ENCODE measurements at regions not wholly inside any gene's neighbourhood (a gene's known extent, or its start where the extent isn't known, plus 50 kb on each side); places are given as distances from the start of the nearest gene placed in this dataset.

GRCh38 chr2:204306667-204307066 is 238.6 kb upstream of the PARD3B start (continued):
- no peak for TF ChIP-seq ATF3 (IDR thresholded peaks at IDR 0.05)
- no peak for TF ChIP-seq RAD21 (IDR thresholded peaks at IDR 0.05; ENCODE audit: low read depth)
- TF ChIP-seq CBX3 (IDR thresholded peaks at IDR 0.05; ENCODE audit: low read depth), result no peak

GRCh38 chr2:204312105-204312504 is 233.2 kb upstream of the PARD3B start:
- ATAC-seq (no peak), DNase-seq (ENCODE audit: low read depth, low spot score) (no peak)
- Histone ChIP-seq H4K20me1 (ENCODE audit: insufficient read depth) (no peaks in the 10 kb centered on the region), H3K79me2 (ENCODE audit: insufficient read depth, low read length) (no peaks in the 10 kb centered on the region), H3K4me3 (replicated peaks in 1 of 2; ENCODE audit: low read depth in 1 of 2, low read length in 2 of 2) (no peak overlapping the region), H3K9me3 (ENCODE audit: control insufficient read depth in 1 of 2, insufficient read depth in 1 of 2, low read depth in 1 of 2, low read length in 2 of 2) (no peaks in the 10 kb centered on the region), H2AFZ (ENCODE audit: low read depth, low read length, poor library complexity, severe bottlenecking) (no peak overlapping the region), H3K9ac (ENCODE audit: low read length) (no peak overlapping the region), H3K4me2 (ENCODE audit: low read length) (no peak overlapping the region), H3K27me3 (ENCODE audit: insufficient read depth, low read length) (0 out of 2 replicates have a peak, but pooled peaks cover under 1% of the 10 kb centered on the region), H3K4me1 (ENCODE audit: control insufficient read depth in 1 of 2, insufficient read depth in 2 of 2, low read length in 2 of 2) (no peaks in the 10 kb centered on the region), H3K9me2 (ENCODE audit: insufficient read depth) (no peaks in the 10 kb centered on the region), H3K27ac (ENCODE audit: low read depth, low read length) (no peak overlapping the region), H3K36me3 (ENCODE audit: control insufficient read depth in 1 of 2, insufficient read depth in 2 of 2, low read length in 2 of 2) (no peaks in the 10 kb centered on the region)
- intact Hi-C loops (cut with micrococcal nuclease), result no loop called here
- no TSS peak for BruUV-seq (replicated peaks)
- ChIA-PET RAD21 (ENCODE audit: low non-redundant PET in 1 of 2, low total read pairs in 2 of 2, uncharacterized antibody in 2 of 2, unreplicated experiment in 2 of 2) (no interaction called here), CTCF (no interaction called here), POLR2A (no interaction called here)
- TF ChIP-seq FOSL1 (IDR thresholded peaks at IDR 0.05; ENCODE audit: low read depth) (no peak), POLR2A (IDR thresholded peaks at IDR 0.05; ENCODE audit: borderline replicate concordance, extremely low read depth, insufficient read depth, insufficient read length) (no peak), MAX (IDR thresholded peaks at IDR 0.05) (no peak), SRF (IDR thresholded peaks at IDR 0.05; ENCODE audit: low read depth) (no peak), ELF1 (IDR thresholded peaks at IDR 0.05; ENCODE audit: borderline replicate concordance, low read depth) (no peak), CBX3 (IDR thresholded peaks at IDR 0.05; ENCODE audit: low read depth) (no peak), SIN3A (IDR thresholded peaks at IDR 0.05; ENCODE audit: low read depth) (no peak), REST (IDR thresholded peaks at IDR 0.05; ENCODE audit: low read depth) (no peak), ZBTB33 (IDR thresholded peaks at IDR 0.05; ENCODE audit: extremely low read depth, insufficient replicate concordance, low read length) (no peak), CTCF (IDR thresholded peaks at IDR 0.05 in 2 of 3, conservative IDR thresholded peaks at IDR 0.05 in 1 of 3; ENCODE audit: borderline replicate concordance in 1 of 3, insufficient read depth in 1 of 3, low read depth in 2 of 3, low read length in 2 of 3) (no peak), EZH2 (IDR thresholded peaks at IDR 0.05) (no peak), SP1 (IDR thresholded peaks at IDR 0.05; ENCODE audit: low read depth) (no peak), CEBPB (IDR thresholded peaks at IDR 0.05; ENCODE audit: low read depth) (no peak), ATF3 (IDR thresholded peaks at IDR 0.05) (no peak), ZNF274 (IDR thresholded peaks at IDR 0.05; ENCODE audit: low read depth, low read length) (no peak), POLR2AphosphoS5 (IDR thresholded peaks at IDR 0.05; ENCODE audit: low read depth, low read length) (no peak), ZFX (IDR thresholded peaks at IDR 0.05) (no peak), EGR1 (IDR thresholded peaks at IDR 0.05; ENCODE audit: low read depth) (no peak)
